ENCODE measurements at regions not wholly inside any gene's neighbourhood (a gene's known extent, or its start where the extent isn't known, plus 50 kb on each side); places are given as distances from the start of the nearest gene placed in this dataset.
"Not testable (repeated sequence)": the region's sequence is repeated elsewhere in the genome, so short reads cannot be mapped to it uniquely, and the experiment has no call there.

DNA sequence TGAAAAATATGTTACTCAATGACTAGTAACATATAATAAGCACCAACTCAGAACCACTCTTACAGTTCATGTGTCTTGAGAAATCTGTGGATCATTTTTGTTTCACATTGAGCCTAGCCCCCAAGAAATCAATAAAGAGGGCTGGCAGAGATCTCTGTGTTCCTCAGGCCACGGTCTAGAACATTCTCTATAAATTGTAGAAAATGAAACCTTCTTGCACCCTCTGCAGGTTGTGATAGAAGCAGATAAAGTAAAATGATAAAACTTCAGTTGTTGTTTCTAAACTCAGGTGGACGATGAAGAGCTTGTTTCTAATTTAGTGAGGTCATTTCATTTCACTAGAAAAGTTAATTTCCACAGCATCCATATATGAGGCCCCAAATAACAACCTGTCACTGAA, 182.7 kb downstream of the KIT start:
- Histone ChIP-seq H3K27ac (ENCODE audit: low read depth, low read length) (no peak overlapping the region), H3K9me3 (ENCODE audit: low read depth, low read length) (no peaks in the 10 kb centered on the region), H3K79me2 (ENCODE audit: insufficient read depth, low read length) (no peaks in the 10 kb centered on the region), H3K4me3 (ENCODE audit: insufficient read depth, low read length) (no peak overlapping the region), H4K20me1 (ENCODE audit: insufficient read depth, low read length) (no peaks in the 10 kb centered on the region), H2AFZ (ENCODE audit: low read length) (no peak overlapping the region), H3K4me1 (ENCODE audit: insufficient read depth, low read length) (no peaks in the 10 kb centered on the region), H3K36me3 (ENCODE audit: insufficient read depth, low read length) (no peaks in the 10 kb centered on the region), H3K4me2 (ENCODE audit: insufficient read depth, low read length) (no peak overlapping the region), H3K27me3 (ENCODE audit: insufficient read depth, low read length) (no peaks in the 10 kb centered on the region)
- DNase-seq (ENCODE audit: insufficient read length, low spot score, missing footprints) = no peak
- TF ChIP-seq, protein P1, sequence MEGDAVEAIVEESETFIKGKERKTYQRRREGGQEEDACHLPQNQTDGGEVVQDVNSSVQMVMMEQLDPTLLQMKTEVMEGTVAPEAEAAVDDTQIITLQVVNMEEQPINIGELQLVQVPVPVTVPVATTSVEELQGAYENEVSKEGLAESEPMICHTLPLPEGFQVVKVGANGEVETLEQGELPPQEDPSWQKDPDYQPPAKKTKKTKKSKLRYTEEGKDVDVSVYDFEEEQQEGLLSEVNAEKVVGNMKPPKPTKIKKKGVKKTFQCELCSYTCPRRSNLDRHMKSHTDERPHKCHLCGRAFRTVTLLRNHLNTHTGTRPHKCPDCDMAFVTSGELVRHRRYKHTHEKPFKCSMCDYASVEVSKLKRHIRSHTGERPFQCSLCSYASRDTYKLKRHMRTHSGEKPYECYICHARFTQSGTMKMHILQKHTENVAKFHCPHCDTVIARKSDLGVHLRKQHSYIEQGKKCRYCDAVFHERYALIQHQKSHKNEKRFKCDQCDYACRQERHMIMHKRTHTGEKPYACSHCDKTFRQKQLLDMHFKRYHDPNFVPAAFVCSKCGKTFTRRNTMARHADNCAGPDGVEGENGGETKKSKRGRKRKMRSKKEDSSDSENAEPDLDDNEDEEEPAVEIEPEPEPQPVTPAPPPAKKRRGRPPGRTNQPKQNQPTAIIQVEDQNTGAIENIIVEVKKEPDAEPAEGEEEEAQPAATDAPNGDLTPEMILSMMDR (IDR thresholded peaks at IDR 0.05; ENCODE audit: extremely low read depth, low read depth, low read length) = no peak

DNA sequence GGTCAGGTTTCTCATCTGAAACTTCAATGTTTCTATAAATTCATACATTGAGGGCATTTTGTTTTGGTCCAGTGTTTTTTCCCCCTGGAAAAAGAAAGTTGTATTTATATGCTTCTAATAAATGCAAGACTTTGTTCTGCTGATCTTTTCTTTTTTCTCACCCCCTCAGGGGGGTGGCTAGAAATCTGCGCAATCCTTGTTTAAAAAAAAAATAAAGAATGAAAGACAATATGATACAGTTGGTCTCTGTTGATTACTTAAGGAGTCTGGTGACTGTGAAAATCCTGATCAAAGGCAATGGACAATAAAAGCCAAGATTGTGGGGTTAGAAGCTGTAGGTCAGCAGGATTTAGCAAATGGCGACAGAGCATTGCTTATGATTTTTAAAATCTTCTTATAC, 180.5 kb downstream of the KIT start:
- no peaks in the 10 kb centered on the region for H3K9me3 ChIP-seq (ENCODE audit: low read depth, low read length)
- TF ChIP-seq, protein P1 (IDR thresholded peaks at IDR 0.05; ENCODE audit: extremely low read depth, low read depth, low read length) = no peak
- no peak overlapping the region for H3K4me2 ChIP-seq (ENCODE audit: insufficient read depth, low read length)

DNA sequence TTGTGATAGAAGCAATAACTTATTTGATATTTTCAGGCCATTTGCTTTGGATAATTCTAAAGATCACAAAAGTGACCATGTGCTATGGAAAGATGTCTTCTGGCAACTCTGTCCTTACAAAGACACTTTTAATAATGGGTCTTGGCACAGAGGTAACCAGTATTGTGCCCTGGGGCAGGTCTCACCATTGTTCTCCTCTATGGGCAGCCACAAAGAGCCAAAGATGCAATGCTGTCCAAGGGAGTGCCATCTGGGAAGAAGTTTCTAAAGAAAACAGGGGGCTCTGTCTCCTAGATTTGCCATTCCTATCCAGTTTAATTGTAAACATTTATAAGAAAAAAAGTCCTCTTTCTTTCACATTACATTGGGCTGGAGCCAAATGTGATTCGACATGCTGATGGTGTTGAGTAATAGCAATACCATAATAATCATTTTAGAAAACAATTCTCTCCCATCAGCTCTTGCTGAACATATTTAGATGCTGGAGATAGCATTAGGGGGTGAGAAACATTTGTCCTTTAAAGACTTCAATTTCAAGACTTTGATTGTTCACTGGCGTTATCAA, 179.9 kb downstream of the KIT start:
- H2AFZ ChIP-seq (ENCODE audit: low read length) = no peak overlapping the region
- no peaks in the 10 kb centered on the region for H3K4me1 ChIP-seq (ENCODE audit: insufficient read depth, low read length)
- no peak overlapping the region for H3K4me2 ChIP-seq (ENCODE audit: insufficient read depth, low read length)
- no peak for DNase-seq (ENCODE audit: insufficient read length, low spot score, missing footprints)
- no peaks in the 10 kb centered on the region for H3K9me3 ChIP-seq (ENCODE audit: low read depth, low read length)
- TF ChIP-seq, protein P1 (IDR thresholded peaks at IDR 0.05; ENCODE audit: extremely low read depth, low read depth, low read length) = no peak
- H3K27me3 ChIP-seq (ENCODE audit: insufficient read depth, low read length) = no peaks in the 10 kb centered on the region
- H3K79me2 ChIP-seq (ENCODE audit: insufficient read depth, low read length) = no peaks in the 10 kb centered on the region
- no peaks in the 10 kb centered on the region for H4K20me1 ChIP-seq (ENCODE audit: insufficient read depth, low read length)
- no peak overlapping the region for H3K4me3 ChIP-seq (ENCODE audit: insufficient read depth, low read length)
- no peak overlapping the region for H3K27ac ChIP-seq (ENCODE audit: low read depth, low read length)
- no peaks in the 10 kb centered on the region for H3K36me3 ChIP-seq (ENCODE audit: insufficient read depth, low read length)

More for the DNA sequence above, 180.5 kb downstream of the KIT start:
- Histone ChIP-seq H3K79me2 (ENCODE audit: insufficient read depth, low read length) (no peaks in the 10 kb centered on the region), H3K4me3 (ENCODE audit: insufficient read depth, low read length) (no peak overlapping the region), H3K27me3 (ENCODE audit: insufficient read depth, low read length) (no peaks in the 10 kb centered on the region), H3K27ac (ENCODE audit: low read depth, low read length) (no peak overlapping the region), H3K36me3 (ENCODE audit: insufficient read depth, low read length) (no peaks in the 10 kb centered on the region), H4K20me1 (ENCODE audit: insufficient read depth, low read length) (no peaks in the 10 kb centered on the region), H3K4me1 (ENCODE audit: insufficient read depth, low read length) (no peaks in the 10 kb centered on the region), H2AFZ (ENCODE audit: low read length) (no peak overlapping the region)
- no peak for DNase-seq (ENCODE audit: insufficient read length, low spot score, missing footprints)

DNA sequence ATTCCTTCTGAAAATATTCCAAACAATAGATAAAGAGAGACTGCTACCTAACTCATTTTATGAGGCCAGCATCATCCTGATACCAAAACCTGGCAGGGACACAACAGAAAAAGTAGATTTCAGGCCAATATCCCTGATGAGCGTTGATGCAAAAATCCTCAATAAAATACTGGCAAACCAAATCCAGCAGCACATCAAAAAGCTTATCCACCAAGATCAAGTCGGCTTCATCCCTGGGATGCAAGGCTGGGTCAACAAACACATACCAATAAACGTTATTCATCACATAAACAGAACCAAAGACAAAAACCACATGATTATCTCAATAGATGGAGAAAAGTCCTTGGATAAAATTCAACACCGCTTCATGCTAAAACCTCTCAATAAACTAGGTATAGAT, 170.6 kb downstream of the KIT start:
- not testable (repeated sequence) for DNase-seq (ENCODE audit: insufficient read length, low spot score, missing footprints); H3K27me3 ChIP-seq (ENCODE audit: insufficient read depth, low read length); H3K4me2 ChIP-seq (ENCODE audit: insufficient read depth, low read length); H3K4me3 ChIP-seq (ENCODE audit: insufficient read depth, low read length); H3K4me1 ChIP-seq (ENCODE audit: insufficient read depth, low read length); H3K36me3 ChIP-seq (ENCODE audit: insufficient read depth, low read length); H2AFZ ChIP-seq (ENCODE audit: low read length); H3K9me3 ChIP-seq (ENCODE audit: low read depth, low read length); H3K27ac ChIP-seq (ENCODE audit: low read depth, low read length); H3K79me2 ChIP-seq (ENCODE audit: insufficient read depth, low read length); H4K20me1 ChIP-seq (ENCODE audit: insufficient read depth, low read length)

Data from osteoblast (primary cell).